Sigmoid colon (tissue), 6 donors: ENCODE measurements at regions not wholly inside any gene's neighbourhood (a gene's known extent, or its start where the extent isn't known, plus 50 kb on each side); places are given as distances from the start of the nearest gene placed in this dataset.

ENCODE experiments used
- DNase-seq: peaks from one replicate; pipeline ENCODE4 v3.0.0-alpha.2; 2019
- H3K27ac ChIP-seq, 4 donors: fragments of 200-600 bp; sonication (generic); one replicate each; pipeline ENCODE4 v1.5.1; 2016 to 2019; ENCODE audit warnings: mild to moderate bottlenecking in 1 of 4
- H3K27me3 ChIP-seq, 3 donors: fragments of 200-600 bp; sonication (generic); one replicate each; pipeline ENCODE4 v1.5.1; 2019; ENCODE audit warnings: mild to moderate bottlenecking in 1 of 3
- H3K36me3 ChIP-seq, 4 donors: fragments of 200-600 bp; sonication (generic); one replicate each; pipeline ENCODE4 v1.5.1; 2016 to 2019
- H3K4me1 ChIP-seq, 4 donors: fragments of 200-600 bp; sonication (generic); one replicate each; pipeline ENCODE4 v1.5.1; 2017 to 2019
- H3K4me3 ChIP-seq, 4 donors: fragments of 200-600 bp; sonication (generic); one replicate each; pipeline ENCODE4 v1.5.1; 2017 to 2019; ENCODE audit warnings: mild to moderate bottlenecking in 2 of 4, moderate library complexity in 1 of 4
- H3K9me3 ChIP-seq, 4 donors: fragments of 200-600 bp in 3 of 4; sonication (generic) in 3 of 4; one replicate each; pipeline versions ENCODE4 v1.5.1 to v1.6.1; 2013 to 2019
- EP300 ChIP-seq, 4 donors: sonication (generic); formaldehyde crosslinking; IDR thresholded peaks; one replicate each; pipeline ENCODE4 v1.6.1; 2017; ENCODE audit warnings: antibody characterized with exemption in 4 of 4
- POLR2A ChIP-seq, 2 donors: fragments of 450-650 bp; IDR thresholded peaks; one replicate each; pipeline ENCODE4 v1.6.1; 2016; ENCODE audit warnings: antibody characterized with exemption in 2 of 2, mild to moderate bottlenecking in 2 of 2, moderate library complexity in 2 of 2
- POLR2AphosphoS5 ChIP-seq, 4 donors: sonication (generic); formaldehyde crosslinking; IDR thresholded peaks; one replicate each; pipeline ENCODE4 v1.6.1; 2017; ENCODE audit warnings: antibody characterized with exemption in 4 of 4
- WGBS, 2 donors: extraction: QIAGEN DNeasy Blood & Tissue Kit; methylation state at CpG; one replicate each; pipeline ENCODE4 v1.1.7; 2013; 5-methylcytosine and 5-hydroxymethylcytosine counted together
- intact Hi-C: fragments of 100-400 bp; cut with DNase I; formaldehyde crosslinking; loops from one replicate; pipeline ENCODE4 v1.15.1; 2023
- TF ChIP-seq, protein P1 (sequence below), 4 experiments: fragments of 450-650 bp in 3 of 4; fragments of 200-600 bp in 1 of 4; IDR thresholded peaks; one replicate each; pipeline ENCODE4 v1.5.1; 2016 to 2019; ENCODE audit warnings: antibody characterized with exemption in 4 of 4, mild to moderate bottlenecking in 3 of 4, moderate library complexity in 2 of 4
- donor health status: healthy with polysubstance abuse.
- donor health status: healthy.

DNA sequence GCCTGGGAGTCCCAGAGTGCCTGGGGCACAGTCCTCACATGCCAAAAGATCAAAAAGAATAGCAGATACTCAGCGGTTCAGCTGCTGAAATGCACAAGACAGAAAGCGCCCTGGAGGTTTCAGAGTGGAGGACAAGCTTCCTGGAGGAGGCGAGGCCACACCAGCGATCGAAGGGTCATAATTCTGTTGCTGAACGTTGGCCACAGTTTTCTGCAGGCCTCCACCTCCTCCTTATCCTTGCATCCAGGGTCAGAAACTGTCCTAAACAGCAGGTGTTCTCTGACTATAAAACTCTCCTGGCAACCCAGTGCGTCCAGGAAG lies 220.3 kb upstream of the LINGO1 start:
- TF ChIP-seq POLR2A (IDR thresholded peaks at IDR 0.05) (no peak), EP300 (IDR thresholded peaks at IDR 0.05) (no peak), POLR2AphosphoS5 (IDR thresholded peaks at IDR 0.05) (no peak)
- TF ChIP-seq, protein P1, sequence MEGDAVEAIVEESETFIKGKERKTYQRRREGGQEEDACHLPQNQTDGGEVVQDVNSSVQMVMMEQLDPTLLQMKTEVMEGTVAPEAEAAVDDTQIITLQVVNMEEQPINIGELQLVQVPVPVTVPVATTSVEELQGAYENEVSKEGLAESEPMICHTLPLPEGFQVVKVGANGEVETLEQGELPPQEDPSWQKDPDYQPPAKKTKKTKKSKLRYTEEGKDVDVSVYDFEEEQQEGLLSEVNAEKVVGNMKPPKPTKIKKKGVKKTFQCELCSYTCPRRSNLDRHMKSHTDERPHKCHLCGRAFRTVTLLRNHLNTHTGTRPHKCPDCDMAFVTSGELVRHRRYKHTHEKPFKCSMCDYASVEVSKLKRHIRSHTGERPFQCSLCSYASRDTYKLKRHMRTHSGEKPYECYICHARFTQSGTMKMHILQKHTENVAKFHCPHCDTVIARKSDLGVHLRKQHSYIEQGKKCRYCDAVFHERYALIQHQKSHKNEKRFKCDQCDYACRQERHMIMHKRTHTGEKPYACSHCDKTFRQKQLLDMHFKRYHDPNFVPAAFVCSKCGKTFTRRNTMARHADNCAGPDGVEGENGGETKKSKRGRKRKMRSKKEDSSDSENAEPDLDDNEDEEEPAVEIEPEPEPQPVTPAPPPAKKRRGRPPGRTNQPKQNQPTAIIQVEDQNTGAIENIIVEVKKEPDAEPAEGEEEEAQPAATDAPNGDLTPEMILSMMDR (IDR thresholded peaks at IDR 0.05), result no peak
- H3K9me3 ChIP-seq, result peaks cover 0 to 8% (median 3%) of the 10 kb centered on the region in 4 donors
- peak; percentile 30 for DNase-seq
- H3K27ac ChIP-seq, result no peak overlapping the region
- H3K36me3 ChIP-seq, result no peaks in the 10 kb centered on the region
- no peak overlapping the region for H3K4me3 ChIP-seq
- intact Hi-C loops, result no loop called here
- 10 to 57% methylated on average over 7 of the region's 7 CpGs for WGBS, 2 donors
- peaks cover 0 to 20% (median 0%) of the 10 kb centered on the region in 3 donors for H3K27me3 ChIP-seq
- no peaks in the 10 kb centered on the region for H3K4me1 ChIP-seq

GRCh38 chr15:77852241-77853007 lies 219.7 kb upstream of the LINGO1 start:
- peaks cover 0 to 8% (median 3%) of the 10 kb centered on the region in 4 donors for H3K9me3 ChIP-seq
- H3K27me3 ChIP-seq, result peaks cover 0 to 20% (median 0%) of the 10 kb centered on the region in 3 donors
- TF ChIP-seq, protein P1 (IDR thresholded peaks at IDR 0.05), result no peak
- TF ChIP-seq POLR2A (IDR thresholded peaks at IDR 0.05) (no peak), POLR2AphosphoS5 (IDR thresholded peaks at IDR 0.05) (no peak), EP300 (IDR thresholded peaks at IDR 0.05) (no peak)
- DNase-seq, result peak; percentile 48
- 19 to 61% methylated on average over 23 of the region's 23 CpGs for WGBS, 2 donors
- intact Hi-C loops, result no loop called here
- no peak overlapping the region for H3K27ac ChIP-seq
- H3K4me1 ChIP-seq, result no peaks in the 10 kb centered on the region
- no peaks in the 10 kb centered on the region for H3K36me3 ChIP-seq
- no peak overlapping the region for H3K4me3 ChIP-seq

DNA sequence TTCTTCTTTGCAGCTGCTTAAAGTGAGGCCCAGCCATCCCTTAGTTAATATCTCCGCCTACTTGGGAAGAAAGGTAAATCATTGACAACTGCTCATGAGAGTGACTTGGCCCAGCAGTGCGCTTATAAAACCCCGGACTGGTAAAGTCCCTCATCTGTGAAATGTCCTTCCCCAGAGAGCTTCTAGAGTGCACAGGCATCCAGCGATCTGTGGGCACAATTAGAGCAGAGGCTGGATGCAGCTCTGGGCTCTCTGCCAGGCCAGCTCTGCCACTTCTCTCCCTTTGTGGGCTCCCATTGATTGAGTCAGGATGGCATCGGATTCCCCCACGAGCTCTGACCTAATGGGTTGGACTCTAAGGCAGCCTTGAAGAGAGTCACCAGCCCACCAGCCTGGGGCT lies 219.0 kb upstream of the LINGO1 start:
- TF ChIP-seq POLR2AphosphoS5 (IDR thresholded peaks at IDR 0.05), result no peak
- no peak for TF ChIP-seq POLR2A (IDR thresholded peaks at IDR 0.05)
- TF ChIP-seq EP300 (IDR thresholded peaks at IDR 0.05), result no peak
- TF ChIP-seq, protein P1 (IDR thresholded peaks at IDR 0.05), result no peak
- no peak overlapping the region for H3K4me3 ChIP-seq
- intact Hi-C loops, result no loop called here
- no peaks in the 10 kb centered on the region for H3K4me1 ChIP-seq
- DNase-seq, result peak; percentile 37
- WGBS, 2 donors, result 18 to 65% methylated on average over 6 of the region's 6 CpGs
- no peaks in the 10 kb centered on the region for H3K36me3 ChIP-seq
- no peak overlapping the region for H3K27ac ChIP-seq
- H3K27me3 ChIP-seq, result peaks cover 0 to 20% (median 0%) of the 10 kb centered on the region in 3 donors
- H3K9me3 ChIP-seq, result peaks cover 0 to 8% (median 3%) of the 10 kb centered on the region in 4 donors

- Histone ChIP-seq H3K9me3 (peaks cover 0 to 8% (median 3%) of the 10 kb centered on the region in 4 donors), H3K27me3 (peaks cover 0 to 20% (median 0%) of the 10 kb centered on the region in 3 donors), H3K4me3 (no peak overlapping the region), H3K36me3 (no peaks in the 10 kb centered on the region), H3K27ac (no peak overlapping the region), H3K4me1 (no peaks in the 10 kb centered on the region)
- WGBS, 2 donors, result 38 to 64% methylated on average over 7 of the region's 7 CpGs
- TF ChIP-seq POLR2A (IDR thresholded peaks at IDR 0.05) (no peak), POLR2AphosphoS5 (IDR thresholded peaks at IDR 0.05) (no peak), EP300 (IDR thresholded peaks at IDR 0.05) (no peak)
- TF ChIP-seq, protein P1 (IDR thresholded peaks at IDR 0.05), result no peak
- intact Hi-C loops, result no loop called here
- DNase-seq, result peak; percentile 43
Observed at GRCh38 chr15:77851086-77851485, 218.4 kb upstream of the LINGO1 start.
